OCI-LY3 (cell line): ENCODE measurements at regions not wholly inside any gene's neighbourhood (a gene's known extent, or its start where the extent isn't known, plus 50 kb on each side); places are given as distances from the start of the nearest gene placed in this dataset.

Experiments used
- H2AFZ ChIP-seq: fragments of 200-600, 300-600 bp; shearing (Covaris generic); 2 replicates; pipeline ENCODE4 v1.6.0; 2014; ENCODE audit warnings: antibody characterized with exemption, low read depth, low read length
- H3K27ac ChIP-seq: fragments of 200-600, 300-600 bp; sonication (generic); 2 replicates; pipeline ENCODE4 v1.5.1; 2014; ENCODE audit warnings: mild to moderate bottlenecking, low read length, moderate library complexity, mixed read lengths
- H3K27me3 ChIP-seq: fragments of 200-600, 300-600 bp; sonication (generic); 2 replicates; pipeline ENCODE4 v1.6.1; 2014; ENCODE audit warnings: low read depth, low read length, mixed read lengths
- H3K36me3 ChIP-seq: fragments of 200-600, 300-600 bp; sonication (generic); replicated peaks from 2 replicates; pipeline ENCODE3; 2014; ENCODE audit warnings: low read depth, low read length, mixed read lengths
- H3K4me1 ChIP-seq: fragments of 300-600, 200-600 bp; sonication (generic); 2 replicates; pipeline ENCODE4 v1.6.1; 2014; ENCODE audit warnings: low read length, mixed read lengths
- H3K4me2 ChIP-seq: fragments of 200-600, 300-600 bp; sonication (generic); 2 replicates; pipeline ENCODE4 v1.6.1; 2014; ENCODE audit warnings: low read length, mixed read lengths
- H3K4me3 ChIP-seq: fragments of 300-600, 200-600 bp; sonication (generic); 2 replicates; pipeline ENCODE4 v1.5.1; 2014; ENCODE audit warnings: antibody characterized with exemption, mild to moderate bottlenecking, low read length, moderate library complexity
- H3K79me2 ChIP-seq: fragments of 300-600, 200-600 bp; shearing (Covaris generic); 2 replicates; pipeline ENCODE4 v1.6.1; 2014; ENCODE audit warnings: mild to moderate bottlenecking, low read length, mixed read lengths
- H3K9ac ChIP-seq: fragments of 300-600, 200-600 bp; shearing (Covaris generic); 2 replicates; pipeline ENCODE4 v1.6.0; 2014; ENCODE audit warnings: mild to moderate bottlenecking, low read length, moderate library complexity
- H3K9me3 ChIP-seq: fragments of 200-600, 300-600 bp; shearing (Covaris generic); 2 replicates; pipeline ENCODE4 v1.6.1; 2014; ENCODE audit warnings: low read length, mixed read lengths; ENCODE audit not compliant: insufficient read depth
- H4K20me1 ChIP-seq: fragments of 200-600, 300-600 bp; sonication (generic); 2 replicates; pipeline ENCODE4 v1.6.1; 2016; ENCODE audit warnings: low read length, mixed read lengths; ENCODE audit not compliant: insufficient read depth
- EZH2phosphoT487 ChIP-seq: fragments of 200-600 bp; shearing (Covaris generic); IDR thresholded peaks from 2 replicates; pipeline ENCODE4 v1.6.1; 2018; ENCODE audit warnings: antibody characterized with exemption, mixed run types, low read depth
- TF ChIP-seq, protein P1 (sequence below): fragments of 200-600, 300-600 bp; sonication (generic); IDR thresholded peaks from 2 replicates; pipeline ENCODE4 v1.5.1; 2014; ENCODE audit warnings: antibody characterized with exemption, low read length, low read depth

DNA sequence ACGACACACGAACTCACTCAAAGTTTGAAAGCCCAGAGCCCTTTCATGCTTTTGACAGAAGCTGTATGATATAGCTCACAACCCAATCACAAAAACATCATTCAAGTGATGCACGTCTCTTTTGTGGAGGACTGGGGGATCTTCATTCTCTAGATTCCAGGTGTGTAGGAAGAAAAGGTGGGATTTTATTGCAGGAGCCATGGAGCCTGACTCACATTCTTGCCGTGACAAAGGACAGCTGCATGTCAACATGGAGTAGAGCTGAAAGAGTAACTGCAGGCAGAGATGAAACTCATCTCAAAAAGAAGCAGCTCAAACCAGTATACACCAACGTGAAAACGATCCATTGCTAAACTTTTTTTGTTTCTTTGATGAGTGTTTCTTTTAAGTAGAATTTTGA, 50.9 kb upstream of the PDE1A start:
- no peaks in the 10 kb centered on the region for H3K79me2 ChIP-seq
- H3K4me2 ChIP-seq, result no peak overlapping the region
- TF ChIP-seq EZH2phosphoT487, result no peak
- TF ChIP-seq, protein P1, sequence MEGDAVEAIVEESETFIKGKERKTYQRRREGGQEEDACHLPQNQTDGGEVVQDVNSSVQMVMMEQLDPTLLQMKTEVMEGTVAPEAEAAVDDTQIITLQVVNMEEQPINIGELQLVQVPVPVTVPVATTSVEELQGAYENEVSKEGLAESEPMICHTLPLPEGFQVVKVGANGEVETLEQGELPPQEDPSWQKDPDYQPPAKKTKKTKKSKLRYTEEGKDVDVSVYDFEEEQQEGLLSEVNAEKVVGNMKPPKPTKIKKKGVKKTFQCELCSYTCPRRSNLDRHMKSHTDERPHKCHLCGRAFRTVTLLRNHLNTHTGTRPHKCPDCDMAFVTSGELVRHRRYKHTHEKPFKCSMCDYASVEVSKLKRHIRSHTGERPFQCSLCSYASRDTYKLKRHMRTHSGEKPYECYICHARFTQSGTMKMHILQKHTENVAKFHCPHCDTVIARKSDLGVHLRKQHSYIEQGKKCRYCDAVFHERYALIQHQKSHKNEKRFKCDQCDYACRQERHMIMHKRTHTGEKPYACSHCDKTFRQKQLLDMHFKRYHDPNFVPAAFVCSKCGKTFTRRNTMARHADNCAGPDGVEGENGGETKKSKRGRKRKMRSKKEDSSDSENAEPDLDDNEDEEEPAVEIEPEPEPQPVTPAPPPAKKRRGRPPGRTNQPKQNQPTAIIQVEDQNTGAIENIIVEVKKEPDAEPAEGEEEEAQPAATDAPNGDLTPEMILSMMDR, result no peak
- H3K9ac ChIP-seq, result no peak overlapping the region
- H3K27me3 ChIP-seq, result no peaks in the 10 kb centered on the region
- H3K9me3 ChIP-seq, result no peaks in the 10 kb centered on the region
- H3K4me3 ChIP-seq, result no peak overlapping the region
- H3K27ac ChIP-seq, result no peak overlapping the region
- no peak overlapping the region for H2AFZ ChIP-seq
- no peaks in the 10 kb centered on the region for H3K36me3 ChIP-seq
- no peaks in the 10 kb centered on the region for H3K4me1 ChIP-seq
- no peaks in the 10 kb centered on the region for H4K20me1 ChIP-seq

DNA sequence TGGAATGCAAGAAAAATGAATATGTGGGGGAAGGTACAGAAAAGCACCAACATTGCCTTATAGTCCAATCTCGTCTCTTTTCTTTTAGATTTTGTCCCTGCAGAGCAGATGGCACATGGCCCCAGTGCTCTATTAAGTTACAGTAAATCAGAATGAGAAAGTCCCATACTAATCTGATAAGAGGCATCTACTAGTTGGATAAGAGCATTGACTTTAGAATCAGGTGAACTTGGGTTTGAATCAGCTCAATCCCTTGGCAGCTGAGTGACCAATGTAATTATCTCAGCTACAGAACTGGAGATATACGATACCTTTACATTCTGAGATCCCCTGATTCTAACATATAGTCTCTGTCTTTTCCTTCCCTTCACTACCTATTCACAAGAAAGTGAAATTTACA, 54.8 kb upstream of the PDE1A start:
- no peaks in the 10 kb centered on the region for H3K4me1 ChIP-seq
- no peaks in the 10 kb centered on the region for H3K36me3 ChIP-seq
- no peaks in the 10 kb centered on the region for H3K9me3 ChIP-seq
- no peak overlapping the region for H3K4me2 ChIP-seq
- H3K9ac ChIP-seq, result no peak overlapping the region
- H3K4me3 ChIP-seq, result no peak overlapping the region
- H3K79me2 ChIP-seq, result no peaks in the 10 kb centered on the region
- no peaks in the 10 kb centered on the region for H4K20me1 ChIP-seq
- no peak overlapping the region for H2AFZ ChIP-seq
- TF ChIP-seq, protein P1, result no peak
- no peak for TF ChIP-seq EZH2phosphoT487
- no peaks in the 10 kb centered on the region for H3K27me3 ChIP-seq
- no peak overlapping the region for H3K27ac ChIP-seq

DNA sequence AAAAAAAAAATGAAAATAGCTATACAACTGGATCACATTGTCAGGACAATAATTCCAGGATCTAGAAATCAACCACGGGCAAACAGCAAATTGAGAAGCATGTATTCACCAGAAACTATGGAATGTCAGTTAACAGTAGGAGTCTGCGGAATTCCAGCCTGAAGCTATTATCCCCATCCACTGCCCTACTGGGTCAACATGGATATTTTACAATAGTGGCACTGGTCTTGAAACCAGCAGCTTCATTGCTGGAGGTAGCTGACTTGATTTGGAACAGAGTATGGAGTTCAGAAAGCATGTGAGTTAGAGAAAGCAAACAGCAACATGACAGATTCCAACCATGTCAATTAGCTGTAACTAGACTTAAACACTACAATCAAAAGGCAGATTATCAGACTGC, 55.7 kb upstream of the PDE1A start:
- no peak overlapping the region for H3K4me2 ChIP-seq
- no peaks in the 10 kb centered on the region for H4K20me1 ChIP-seq
- H3K4me3 ChIP-seq, result no peak overlapping the region
- H3K9ac ChIP-seq, result no peak overlapping the region
- no peaks in the 10 kb centered on the region for H3K27me3 ChIP-seq
- no peaks in the 10 kb centered on the region for H3K9me3 ChIP-seq
- TF ChIP-seq EZH2phosphoT487, result no peak
- TF ChIP-seq, protein P1, result no peak
- no peak overlapping the region for H2AFZ ChIP-seq
- no peaks in the 10 kb centered on the region for H3K36me3 ChIP-seq
- H3K27ac ChIP-seq, result no peak overlapping the region
- H3K4me1 ChIP-seq, result no peaks in the 10 kb centered on the region
- no peaks in the 10 kb centered on the region for H3K79me2 ChIP-seq

DNA sequence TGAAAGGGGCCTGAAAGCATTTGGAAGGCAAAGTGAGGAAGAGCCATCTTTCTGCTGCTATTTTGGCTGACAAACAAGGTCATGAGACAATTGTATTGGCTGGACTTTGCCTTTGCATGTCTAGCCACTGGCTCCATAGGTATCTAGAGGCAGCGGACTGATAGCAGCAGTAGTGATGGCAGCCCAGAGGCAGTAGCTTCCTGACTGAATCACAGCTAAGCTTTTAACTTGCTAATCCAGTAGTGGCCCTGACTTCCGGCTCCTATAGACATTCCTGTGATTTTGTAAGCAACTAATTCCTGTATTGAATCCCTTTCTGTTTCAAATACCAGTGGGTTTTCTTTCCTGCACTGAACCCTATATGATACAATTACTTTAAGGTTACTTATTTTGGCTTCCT, 69.8 kb upstream of the PDE1A start:
- H3K4me1 ChIP-seq, result no peaks in the 10 kb centered on the region
- H3K4me2 ChIP-seq, result no peak overlapping the region
- no peaks in the 10 kb centered on the region for H3K36me3 ChIP-seq
- H3K79me2 ChIP-seq, result no peaks in the 10 kb centered on the region
- TF ChIP-seq, protein P1, result no peak
- no peak for TF ChIP-seq EZH2phosphoT487
- no peaks in the 10 kb centered on the region for H3K9me3 ChIP-seq
- no peak overlapping the region for H2AFZ ChIP-seq
- H4K20me1 ChIP-seq, result no peaks in the 10 kb centered on the region
- H3K9ac ChIP-seq, result no peak overlapping the region
- no peak overlapping the region for H3K27ac ChIP-seq
- no peak overlapping the region for H3K4me3 ChIP-seq
- no peaks in the 10 kb centered on the region for H3K27me3 ChIP-seq
